Activated CD8-positive, alpha-beta memory T cell treated with anti-CD3 and anti-CD28 coated beads for 36 hours (primary cell): ENCODE measurements at regions not wholly inside any gene's neighbourhood (a gene's known extent, or its start where the extent isn't known, plus 50 kb on each side); places are given as distances from the start of the nearest gene placed in this dataset.

Source experiments
- CTCF ChIA-PET: fragments of 350-600 bp; sonication (Branson Sonifier 250); formaldehyde crosslinking; loops from one replicate; lab custom pipeline; 2021; ENCODE audit warnings: antibody characterized with exemption; lab: Charles Lee
- POLR2A ChIA-PET: fragments of 350-600 bp; sonication (Branson Sonifier 250); formaldehyde crosslinking; loops from one replicate; lab custom pipeline; 2021; ENCODE audit warnings: antibody characterized with exemption; lab: Charles Lee

DNA sequence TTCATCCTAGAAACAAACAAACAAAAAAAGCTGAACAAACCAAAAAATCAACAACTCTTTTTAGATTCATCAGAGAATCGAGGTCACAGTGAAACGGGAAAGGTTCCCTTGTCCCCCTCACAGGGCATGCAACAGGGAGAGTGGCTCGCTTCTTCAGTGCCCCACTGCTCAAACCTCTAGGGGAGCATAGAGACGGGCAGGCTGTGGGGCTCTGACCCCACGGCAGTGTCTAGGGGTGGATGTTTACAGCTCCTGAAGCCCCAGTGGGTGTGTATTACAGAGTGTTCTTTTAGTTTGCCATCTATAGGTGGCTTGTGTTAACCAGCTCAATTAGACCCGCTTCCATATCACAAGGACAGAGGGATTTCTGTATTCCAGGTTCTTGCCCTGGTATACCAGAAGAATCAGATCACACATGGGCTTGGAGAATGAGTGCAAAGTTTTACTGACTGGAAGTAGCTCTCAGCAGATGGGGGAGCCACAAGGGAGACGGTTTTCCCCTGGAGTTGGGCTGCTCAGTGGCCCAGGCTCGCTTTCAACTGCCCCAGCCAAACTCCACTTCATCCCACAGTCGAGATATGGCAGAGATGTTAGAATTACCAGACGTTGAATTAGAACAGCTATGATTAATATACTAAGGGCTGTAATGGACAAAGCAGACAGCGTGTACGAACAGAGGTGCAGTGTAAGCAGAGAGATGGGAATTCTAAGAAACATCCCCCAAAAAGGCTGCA is 192.6 kb upstream of the CST7 start:
- CTCF ChIA-PET, result interaction anchor here (0.6 kb wide), 1 partner anchor 48 kb away, joined by 3 read pairs; no protein-coding TSS in a partner anchor
- POLR2A ChIA-PET, result no interaction called here

DNA sequence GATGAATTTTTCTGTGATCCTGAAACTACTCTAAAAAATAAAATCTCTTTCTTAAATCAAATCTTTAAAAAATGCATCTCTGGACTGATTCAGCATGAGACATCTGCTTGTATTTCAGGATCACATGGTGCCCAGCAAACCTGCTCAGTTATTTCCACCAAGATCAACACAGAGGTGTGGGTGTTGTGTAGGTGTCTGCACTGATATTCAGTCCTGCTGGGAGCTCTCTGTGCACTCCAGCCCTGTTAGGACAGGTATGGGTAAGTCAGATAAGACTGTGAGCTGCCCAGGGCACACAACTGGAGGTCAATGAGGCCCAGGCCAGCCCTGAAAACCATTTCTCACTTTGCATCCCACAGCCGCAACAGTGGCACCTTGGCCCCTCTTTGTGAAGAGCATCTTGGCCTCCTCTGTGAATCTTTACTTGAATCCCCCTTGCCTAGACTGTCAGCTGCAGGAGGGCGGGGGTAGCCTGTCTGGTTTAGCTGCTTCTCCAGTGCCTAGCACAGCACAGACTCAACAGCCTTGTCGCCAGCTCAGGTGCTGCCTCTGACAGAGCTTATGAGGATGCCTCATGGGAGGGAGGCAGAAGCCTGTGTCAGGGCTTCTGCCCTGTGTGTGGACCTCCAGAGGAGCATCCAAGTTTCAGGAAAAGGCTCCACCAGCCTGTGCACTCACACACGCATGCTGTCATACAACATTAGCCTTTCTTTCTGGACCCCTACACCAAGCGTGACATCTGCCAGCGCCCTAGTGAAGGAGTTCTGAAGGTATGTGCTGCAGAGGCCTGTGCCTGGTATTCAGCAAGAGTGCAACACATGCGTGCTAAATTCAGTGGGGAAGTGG is 187.6 kb upstream of the CST7 start:
- ChIA-PET POLR2A (no interaction called here), CTCF (no interaction called here)

GRCh38 chr20:24762371-24762770 is 186.7 kb upstream of the CST7 start:
- ChIA-PET CTCF (no interaction called here), POLR2A (no interaction called here)

DNA sequence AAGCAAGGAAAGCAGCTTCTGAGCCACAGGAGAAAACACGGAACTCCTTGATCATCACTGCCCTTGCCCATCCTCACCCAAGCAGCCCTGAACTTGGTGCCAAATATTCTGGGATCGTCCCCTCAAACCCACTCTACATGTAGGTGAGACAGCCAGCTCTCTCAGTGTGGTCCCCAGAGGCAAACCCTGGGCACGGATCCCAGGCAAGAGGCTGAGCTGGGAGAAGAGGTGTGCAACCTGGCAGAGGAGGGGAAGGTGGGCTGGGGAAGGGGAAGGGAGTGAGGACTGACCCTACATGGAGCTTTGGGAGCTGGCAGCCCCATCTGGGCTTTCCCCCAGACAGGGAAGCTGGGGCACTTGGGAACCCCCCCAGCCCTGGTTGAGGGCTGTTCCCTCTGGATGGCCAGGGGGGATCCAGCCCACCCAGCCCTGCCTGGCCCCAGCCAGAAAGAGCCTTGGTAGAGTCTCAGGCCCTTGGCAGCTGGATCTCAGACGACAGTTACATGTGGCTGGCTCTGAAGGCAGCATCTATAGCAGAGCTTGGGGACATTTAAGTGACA is 186.2 kb upstream of the CST7 start:
- POLR2A ChIA-PET, result no interaction called here
- CTCF ChIA-PET, result no interaction called here

- POLR2A ChIA-PET, result no interaction called here
- CTCF ChIA-PET, result no interaction called here
Measured at GRCh38 chr20:24763386-24764026, 185.6 kb upstream of the CST7 start.

- ChIA-PET CTCF (no interaction called here), POLR2A (no interaction called here)
Measured at GRCh38 chr20:24764027-24764793, 184.9 kb upstream of the CST7 start.

- POLR2A ChIA-PET, result no interaction called here
- CTCF ChIA-PET, result no interaction called here
Measured at GRCh38 chr20:24764794-24765202, 184.3 kb upstream of the CST7 start.

DNA sequence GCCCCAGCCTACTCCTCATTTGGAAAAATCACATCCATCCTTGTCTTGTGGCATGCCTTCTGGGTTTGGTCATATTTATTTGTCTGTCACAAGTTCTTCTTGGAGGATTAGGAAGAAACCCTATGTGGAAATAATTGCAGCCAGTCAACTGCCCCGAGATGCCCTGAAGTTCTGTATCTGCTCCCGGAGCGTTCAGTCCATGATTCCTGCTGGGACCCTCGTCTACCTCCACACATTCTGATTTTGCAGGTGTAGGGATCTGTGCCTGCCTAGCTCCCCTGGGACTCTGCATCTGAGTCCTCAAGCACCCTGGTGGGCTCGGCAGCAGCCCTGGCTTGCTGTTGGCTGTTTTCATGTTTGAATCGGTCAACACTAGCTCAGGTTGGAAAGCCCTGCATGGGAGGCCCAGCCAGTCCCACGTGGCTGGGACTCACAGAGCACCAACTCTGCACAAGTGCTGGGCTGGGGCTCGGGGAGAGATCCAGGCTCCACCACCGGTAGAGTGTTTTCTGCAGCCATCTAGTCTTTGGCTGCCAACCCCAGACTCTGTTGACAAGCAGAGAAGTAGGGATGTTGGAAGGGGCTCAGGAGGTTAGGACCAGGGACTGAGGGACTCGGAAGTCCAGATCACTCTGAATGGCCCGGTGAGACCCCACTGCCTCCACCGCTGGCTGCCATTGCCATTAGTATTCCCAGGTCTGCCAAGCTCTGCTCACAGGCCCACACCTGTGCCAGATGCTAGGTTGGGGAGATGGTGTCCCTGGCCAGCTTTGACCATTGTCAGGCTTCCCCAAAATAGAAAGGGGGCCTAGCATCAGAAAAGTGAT is 183.5 kb upstream of the CST7 start:
- POLR2A ChIA-PET, result no interaction called here
- CTCF ChIA-PET, result no interaction called here

DNA sequence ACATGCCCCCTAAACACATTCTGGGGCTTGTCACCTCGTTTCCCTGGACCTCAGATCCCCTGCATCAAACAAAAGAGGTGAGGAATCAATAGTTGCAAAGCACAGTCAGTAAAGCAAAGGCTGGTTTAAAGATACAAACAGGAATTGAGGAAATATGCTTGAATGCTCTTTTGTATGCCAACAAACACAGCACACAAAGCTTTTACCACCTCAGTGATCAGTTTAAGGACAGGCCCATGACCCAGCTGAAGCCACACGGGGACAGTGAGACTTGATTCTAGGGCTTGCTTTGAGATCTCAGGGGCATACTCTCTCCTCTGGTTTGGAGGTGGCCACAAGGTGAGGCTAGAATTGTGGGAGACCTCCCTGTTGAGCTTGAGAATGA is 182.9 kb upstream of the CST7 start:
- ChIA-PET CTCF (no interaction called here), POLR2A (no interaction called here)

GRCh38 chr20:24766826-24767622 is 182.0 kb upstream of the CST7 start:
- ChIA-PET POLR2A (no interaction called here), CTCF (no interaction called here)

DNA sequence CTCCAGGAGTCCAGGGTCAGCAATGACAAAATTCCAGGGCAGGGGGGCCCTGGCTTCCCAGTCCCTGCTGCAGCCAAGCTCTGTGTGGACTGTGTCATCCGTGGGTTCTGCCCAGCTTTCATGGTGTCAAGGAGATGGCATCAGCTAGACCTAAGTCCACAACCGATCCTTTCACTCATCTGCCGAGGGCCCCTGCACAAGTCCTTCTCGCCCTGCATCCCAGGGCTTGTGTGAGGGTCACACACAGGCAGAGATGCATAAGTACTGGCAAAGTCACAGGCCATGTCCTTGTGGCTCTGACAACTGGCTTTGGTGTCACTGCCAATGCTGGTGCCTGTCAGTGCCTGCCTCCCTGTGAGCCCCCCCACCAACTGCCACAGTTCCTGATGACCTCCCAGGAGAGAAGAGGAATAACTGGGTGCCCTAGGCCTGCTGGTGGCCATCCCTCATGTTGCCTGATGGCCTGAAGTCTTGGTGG is 181.4 kb upstream of the CST7 start:
- ChIA-PET CTCF (no interaction called here), POLR2A (no interaction called here)

DNA sequence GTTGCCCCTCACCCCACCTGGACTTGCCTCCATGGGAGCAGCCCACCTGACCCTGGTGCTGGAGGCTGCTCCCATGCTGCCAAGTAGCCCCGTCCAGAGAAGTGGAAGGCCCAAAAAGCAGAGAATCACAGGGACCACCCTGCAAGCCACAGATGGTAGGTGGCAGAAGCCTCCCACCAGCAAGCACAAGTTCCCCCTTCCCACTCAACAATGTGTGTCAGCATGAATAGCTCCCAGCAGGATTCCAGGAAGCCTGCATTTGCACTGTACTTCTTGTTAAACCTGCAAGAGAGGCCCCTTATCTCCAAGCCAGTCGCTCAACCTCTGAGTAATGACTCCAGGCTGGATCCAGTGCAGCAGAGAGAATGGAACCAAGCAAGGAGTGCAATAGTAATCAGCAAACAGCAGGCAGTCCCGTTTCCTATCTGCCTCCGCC is 180.8 kb upstream of the CST7 start:
- ChIA-PET POLR2A (no interaction called here), CTCF (no interaction called here)

DNA sequence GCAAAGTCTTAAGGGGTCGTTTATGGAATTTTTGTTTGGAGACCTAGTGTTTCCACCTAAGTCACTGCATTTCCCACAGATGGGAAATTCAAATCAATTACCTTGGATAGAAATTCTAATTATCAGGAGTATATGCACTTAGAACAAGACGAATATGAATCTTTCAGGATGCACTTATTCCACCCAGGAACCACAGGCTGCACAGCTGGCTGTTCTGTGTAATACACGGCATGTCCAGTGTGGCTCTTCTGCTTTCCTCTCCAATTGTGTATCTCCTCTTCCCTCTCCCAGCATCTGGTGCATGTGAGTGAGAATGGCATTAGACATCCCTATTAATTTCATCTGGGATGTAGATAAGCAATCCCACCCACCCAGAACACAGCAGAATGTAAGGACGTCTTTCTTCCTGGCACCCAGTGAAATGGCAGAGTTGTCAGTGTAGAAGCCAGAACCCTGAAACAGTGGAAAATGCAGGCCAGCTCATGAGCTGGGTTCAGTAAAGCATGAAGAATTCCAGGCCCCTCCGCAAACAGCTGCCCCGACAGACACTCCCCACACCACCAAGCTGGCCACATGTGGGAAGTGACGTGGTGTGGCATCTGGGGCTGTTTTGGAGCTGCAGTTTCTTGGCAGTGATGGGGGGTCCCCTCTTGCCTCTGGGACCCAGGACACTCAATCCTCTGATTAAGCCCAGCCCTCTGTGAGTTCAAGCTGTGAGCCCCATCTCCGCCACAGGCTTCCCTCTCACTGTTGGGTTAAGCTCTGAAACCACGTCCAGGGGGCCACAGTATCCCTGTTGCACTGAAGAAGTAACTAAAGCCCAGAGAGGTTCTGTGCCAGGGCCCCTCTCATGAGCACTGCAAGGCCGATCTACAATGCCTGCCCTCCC is 180.1 kb upstream of the CST7 start:
- CTCF ChIA-PET, result no interaction called here
- POLR2A ChIA-PET, result no interaction called here

- POLR2A ChIA-PET, result no interaction called here
- CTCF ChIA-PET, result interaction anchor here (0.6 kb wide), 1 partner anchor 736 kb away, joined by 3 read pairs; no protein-coding TSS in a partner anchor
Measured at GRCh38 chr20:24769878-24770627, 179.0 kb upstream of the CST7 start.

DNA sequence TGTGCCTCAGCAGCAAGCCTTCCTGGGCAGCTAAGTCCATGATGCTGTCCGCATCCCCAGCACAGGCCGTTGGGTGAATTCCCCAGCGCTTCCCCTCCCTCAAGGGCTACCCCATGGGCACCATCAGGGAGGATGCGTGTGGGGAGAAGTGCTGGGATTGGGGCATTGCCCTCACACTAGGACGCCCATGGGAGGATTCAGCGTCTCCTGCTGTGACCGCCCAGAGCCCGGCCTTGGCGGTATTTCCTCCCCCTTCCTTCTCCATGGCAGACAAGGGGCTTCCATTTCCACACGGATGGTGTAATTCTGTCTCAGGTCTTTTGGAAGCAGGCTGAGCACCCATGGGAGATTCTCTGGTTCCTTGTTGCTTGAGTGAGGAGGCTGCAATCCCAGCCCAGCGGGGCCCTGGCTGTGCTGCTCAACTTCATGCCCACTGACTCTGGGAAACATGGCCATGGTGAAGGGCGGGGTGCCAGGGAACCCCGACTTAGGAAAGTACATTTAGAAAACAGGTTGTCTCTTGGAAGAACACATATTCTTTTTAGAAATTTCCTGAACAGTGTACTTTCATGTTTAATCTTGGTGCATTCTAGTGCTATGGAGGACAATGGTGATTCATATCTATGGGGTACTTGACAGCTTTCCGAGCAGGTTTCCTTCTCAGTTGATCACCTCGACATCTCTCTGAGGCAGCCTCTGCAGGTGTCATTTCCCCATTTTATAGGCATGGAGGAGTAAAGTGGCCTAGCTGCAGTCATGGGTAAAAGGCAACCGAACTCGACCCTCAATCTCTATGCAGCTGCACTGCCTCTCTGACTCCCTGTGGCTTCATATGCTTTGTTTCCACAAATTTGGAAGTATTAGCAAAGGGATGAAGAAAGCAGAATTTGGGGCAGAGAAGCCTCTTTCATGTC is 178.2 kb upstream of the CST7 start:
- ChIA-PET CTCF (no interaction called here), POLR2A (no interaction called here)
